OCI-LY7 (cell line): ENCODE measurements at regions not wholly inside any gene's neighbourhood (a gene's known extent, or its start where the extent isn't known, plus 50 kb on each side); places are given as distances from the start of the nearest gene placed in this dataset.
"Not testable (repeated sequence)": the region's sequence is repeated elsewhere in the genome, so short reads cannot be mapped to it uniquely, and the experiment has no call there.

Source experiments
- BruUV-seq: library from RNA; stranded (reverse); fragments of 400-500 nt; replicated peaks from 2 replicates; lab custom pipeline; 2021; lab: Mats Ljungman, UMichigan
- CTCF ChIA-PET: fragments of 300-600 bp; sonication (Branson Sonifier 250); formaldehyde crosslinking; loops from one replicate; lab custom pipeline; 2022; ENCODE audit warnings: antibody characterized with exemption; ENCODE audit not compliant: unreplicated experiment; lab: Charles Lee
- POLR2A ChIA-PET: fragments of 300-600 bp; sonication (Branson Sonifier 250); formaldehyde crosslinking; loops from one replicate; lab custom pipeline; 2022; ENCODE audit warnings: antibody characterized with exemption; lab: Charles Lee
- DNase-seq: peaks from one replicate; pipeline ENCODE4 v3.0.0-alpha.2; 2015; ENCODE audit warnings: low spot score
- H2AFZ ChIP-seq: fragments of 200-600 bp; sonication (generic), shearing (Covaris generic); 2 replicates; pipeline ENCODE4 v1.6.1; 2014; ENCODE audit warnings: mild to moderate bottlenecking, antibody characterized with exemption, low read length, moderate library complexity
- H3K27ac ChIP-seq: fragments of 200-600 bp; sonication (generic); 2 replicates; pipeline ENCODE4 v1.5.1; 2014; ENCODE audit warnings: mixed run types, low read depth, mild to moderate bottlenecking, moderate library complexity, low read length, inconsistent platforms; ENCODE audit not compliant: poor library complexity, severe bottlenecking
- H3K36me3 ChIP-seq: fragments of 200-600 bp; sonication (generic); 2 replicates; pipeline ENCODE4 v1.6.1; 2014; ENCODE audit warnings: mild to moderate bottlenecking, antibody characterized with exemption, low read length, moderate library complexity, mixed read lengths; ENCODE audit not compliant: insufficient read depth
- H3K4me1 ChIP-seq: fragments of 200-600 bp; sonication (generic); 2 replicates; pipeline ENCODE4 v1.5.1; 2014; ENCODE audit warnings: mild to moderate bottlenecking, low read length; ENCODE audit not compliant: insufficient read depth, poor library complexity, severe bottlenecking
- H3K4me2 ChIP-seq: fragments of 200-600 bp; sonication (generic); 2 replicates; pipeline ENCODE4 v1.6.1; 2014; ENCODE audit warnings: mild to moderate bottlenecking, low read length
- H3K4me3 ChIP-seq: fragments of 200-600 bp; sonication (generic); 2 replicates; pipeline ENCODE4 v1.5.1; 2014; ENCODE audit warnings: mild to moderate bottlenecking, low read depth, low read length; ENCODE audit not compliant: poor library complexity, severe bottlenecking
- H3K79me2 ChIP-seq: fragments of 200-600 bp; sonication (generic); 2 replicates; pipeline ENCODE4 v1.6.1; 2016; ENCODE audit warnings: low read depth, mild to moderate bottlenecking, low read length, moderate library complexity, mixed read lengths; ENCODE audit not compliant: insufficient read depth
- H3K9me2 ChIP-seq: fragments of 200-600 bp; sonication (generic); 2 replicates; pipeline ENCODE4 v1.6.1; 2016; ENCODE audit warnings: mild to moderate bottlenecking, low read length, mixed read lengths; ENCODE audit not compliant: insufficient read depth
- H3K9me3 ChIP-seq: fragments of 200-600 bp; sonication (generic); 2 replicates; pipeline ENCODE4 v1.6.1; 2014; ENCODE audit warnings: mild to moderate bottlenecking, mixed run types, low read length, mixed read lengths
- H4K20me1 ChIP-seq: fragments of 200-600 bp; sonication (generic); 2 replicates; pipeline ENCODE4 v1.6.1; 2014; ENCODE audit warnings: mild to moderate bottlenecking, antibody characterized with exemption, low read length, moderate library complexity, mixed read lengths; ENCODE audit not compliant: insufficient read depth
- intact Hi-C: fragments of 100-400 bp; cut with micrococcal nuclease; formaldehyde crosslinking; loops from one replicate; pipeline ENCODE4 v1.10.0; 2022; ENCODE audit not compliant: unreplicated experiment

DNA sequence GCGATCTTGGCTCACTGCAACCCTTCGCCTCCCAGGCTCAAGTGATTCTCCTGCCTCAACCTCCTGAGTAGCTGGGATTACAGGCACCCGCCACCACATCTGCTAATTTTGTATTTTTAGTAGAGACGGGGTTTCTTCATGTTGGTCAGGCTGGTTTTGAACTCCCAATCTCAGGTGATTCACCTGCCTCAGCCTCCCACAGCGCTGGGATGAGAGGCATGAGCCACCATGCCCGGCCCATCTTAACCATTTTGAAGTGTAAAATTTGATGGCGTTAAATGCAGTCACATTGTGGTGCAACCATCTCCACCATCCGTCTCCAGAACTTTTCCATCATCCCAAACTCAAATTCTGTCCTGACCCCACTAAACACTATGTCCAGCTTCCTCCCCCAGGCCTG lies 61.8 kb upstream of the METTL9 start:
- POLR2A ChIA-PET, H3K9me2 ChIP-seq, BruUV-seq, H3K4me2 ChIP-seq, DNase-seq, H3K36me3 ChIP-seq, H2AFZ ChIP-seq, H3K9me3 ChIP-seq, H4K20me1 ChIP-seq, CTCF ChIA-PET, H3K4me3 ChIP-seq, intact Hi-C loops, H3K79me2 ChIP-seq, H3K27ac ChIP-seq: not testable (repeated sequence)
- peaks cover 22% of the 10 kb centered on the region for H3K4me1 ChIP-seq

DNA sequence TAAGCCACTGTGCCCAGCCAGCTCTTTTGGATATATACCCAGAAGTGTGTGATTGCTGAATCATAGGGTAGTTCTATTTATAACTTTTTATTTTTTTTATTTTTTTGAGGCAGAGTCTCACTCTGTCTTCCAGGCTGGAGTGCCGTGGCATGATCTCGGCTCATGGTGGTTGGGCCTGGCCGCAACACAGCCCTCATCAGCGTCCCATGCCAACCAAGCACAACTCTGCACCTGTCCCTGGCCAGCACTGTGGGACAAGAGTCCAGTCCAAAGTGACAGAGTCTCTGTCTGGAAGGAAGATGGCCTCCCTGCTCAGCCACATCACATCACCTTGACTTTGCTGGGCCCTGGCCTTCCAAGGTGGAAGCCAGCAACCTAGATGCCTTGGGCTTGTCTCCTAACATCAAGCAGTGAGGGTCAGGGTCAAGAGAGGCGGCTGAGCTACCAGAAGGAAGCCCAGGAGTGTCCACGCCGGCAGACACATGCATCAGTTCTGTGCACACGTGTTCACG lies 60.2 kb upstream of the METTL9 start:
- H3K4me3 ChIP-seq, POLR2A ChIA-PET, H3K9me2 ChIP-seq, H3K27ac ChIP-seq, H3K36me3 ChIP-seq, intact Hi-C loops, BruUV-seq, CTCF ChIA-PET, H4K20me1 ChIP-seq, DNase-seq, H3K79me2 ChIP-seq, H3K4me2 ChIP-seq, H2AFZ ChIP-seq, H3K9me3 ChIP-seq: not testable (repeated sequence)
- H3K4me1 ChIP-seq = peaks cover 32% of the 10 kb centered on the region

DNA sequence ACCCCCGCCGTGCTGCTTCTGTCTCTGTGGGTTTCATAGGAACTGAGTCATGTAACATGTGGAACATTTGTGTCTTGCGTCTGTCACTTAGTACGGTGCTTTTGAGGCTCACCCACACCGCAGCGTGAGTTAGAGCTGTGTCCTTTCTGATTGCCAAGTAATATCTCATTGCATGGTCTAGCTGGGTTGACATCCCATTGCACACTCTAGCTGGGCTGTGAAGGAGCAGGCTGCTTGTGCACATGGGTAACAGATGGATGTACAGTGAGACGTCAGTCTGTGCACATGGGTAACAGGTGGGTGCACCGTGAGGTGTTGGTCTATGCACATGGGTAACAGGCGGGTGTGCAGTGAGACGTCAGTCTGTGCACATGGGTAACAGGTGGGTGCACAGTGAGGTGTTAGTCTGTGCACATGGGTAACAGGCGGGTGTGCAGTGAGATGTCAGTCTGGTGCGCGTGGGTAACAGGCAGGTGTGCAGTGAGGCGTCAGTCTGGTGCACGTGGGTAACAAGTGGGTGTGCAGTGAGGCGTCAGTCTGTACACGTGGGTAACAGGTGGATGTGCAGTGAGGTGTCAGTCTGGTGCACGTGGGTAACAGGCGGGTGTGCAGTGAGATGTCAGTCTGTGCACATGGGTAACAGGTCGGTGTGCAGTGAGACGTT lies 58.5 kb upstream of the METTL9 start:
- H3K9me3 ChIP-seq, CTCF ChIA-PET, H3K79me2 ChIP-seq, H3K9me2 ChIP-seq, BruUV-seq, H3K4me3 ChIP-seq, H3K36me3 ChIP-seq, H4K20me1 ChIP-seq, intact Hi-C loops, POLR2A ChIA-PET: not testable (repeated sequence)
- peak overlapping the region; percentile 35; the same call in 1 of the 2 replicates for H2AFZ ChIP-seq
- H3K4me2 ChIP-seq = peak overlapping the region; percentile 10; the same call in 1 of the 2 replicates
- H3K27ac ChIP-seq = peak overlapping the region; percentile 30
- peaks cover 32% of the 10 kb centered on the region for H3K4me1 ChIP-seq
- peak; percentile 78 for DNase-seq

DNA sequence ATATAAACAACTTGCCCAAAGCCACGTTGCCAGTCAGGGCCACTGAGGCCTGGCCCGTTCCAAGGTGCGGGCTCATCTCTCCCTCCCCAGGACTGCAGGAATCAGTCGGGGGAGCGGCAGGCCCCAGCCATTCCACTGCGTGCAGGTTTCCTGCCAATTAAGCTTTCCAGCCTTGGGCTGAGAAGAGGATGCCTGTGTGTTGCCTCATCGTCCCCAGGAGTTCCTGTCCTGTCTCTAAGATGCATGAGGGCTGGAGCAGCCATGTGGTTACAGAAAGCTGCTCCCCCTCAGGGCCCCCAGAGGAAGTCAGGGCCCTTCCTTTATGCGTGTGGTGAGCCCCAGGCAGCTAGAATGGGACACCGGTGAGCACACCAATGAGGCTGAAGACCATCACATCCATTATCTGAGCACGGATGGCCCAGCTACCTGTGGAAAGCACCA lies 57.7 kb upstream of the METTL9 start:
- H3K36me3 ChIP-seq, BruUV-seq, intact Hi-C loops, H3K79me2 ChIP-seq, H3K9me3 ChIP-seq, H4K20me1 ChIP-seq, POLR2A ChIA-PET, DNase-seq, CTCF ChIA-PET, H3K4me3 ChIP-seq, H3K9me2 ChIP-seq: not testable (repeated sequence)
- Histone ChIP-seq H2AFZ (peak overlapping the region; percentile 35; the same call in 1 of the 2 replicates), H3K4me2 (peak overlapping the region; percentile 10; the same call in 1 of the 2 replicates), H3K27ac (peak overlapping the region; percentile 30), H3K4me1 (peaks cover 32% of the 10 kb centered on the region)

DNA sequence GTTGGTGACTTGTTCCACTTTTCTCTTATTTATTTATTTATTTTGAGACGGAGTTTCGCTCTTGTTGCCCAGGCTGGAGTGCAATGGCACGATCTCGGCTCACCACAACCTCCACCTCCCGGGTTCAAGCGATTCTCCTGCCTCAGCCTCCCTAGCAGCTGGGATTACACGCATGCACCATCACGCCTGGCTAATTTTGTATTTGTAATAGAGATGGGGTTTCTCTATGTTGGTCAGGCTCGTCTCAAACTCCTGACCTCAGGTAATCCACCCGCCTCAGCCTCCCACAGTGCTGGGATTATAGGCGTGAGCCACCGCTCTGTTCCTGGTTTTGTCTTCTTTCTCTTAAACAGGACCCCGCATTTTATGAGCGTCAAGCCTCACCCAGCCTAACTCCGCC lies 57.3 kb upstream of the METTL9 start:
- DNase-seq, POLR2A ChIA-PET, H3K27ac ChIP-seq, H4K20me1 ChIP-seq, H3K79me2 ChIP-seq, H3K9me2 ChIP-seq, H3K9me3 ChIP-seq, CTCF ChIA-PET, intact Hi-C loops, H3K36me3 ChIP-seq, BruUV-seq, H3K4me3 ChIP-seq: not testable (repeated sequence)
- Histone ChIP-seq H2AFZ (peak overlapping the region; percentile 35; the same call in 1 of the 2 replicates), H3K4me1 (peaks cover 32% of the 10 kb centered on the region), H3K4me2 (0 out of 2 replicates have a peak overlapping the region, but pooled peaks have one; percentile 10)

DNA sequence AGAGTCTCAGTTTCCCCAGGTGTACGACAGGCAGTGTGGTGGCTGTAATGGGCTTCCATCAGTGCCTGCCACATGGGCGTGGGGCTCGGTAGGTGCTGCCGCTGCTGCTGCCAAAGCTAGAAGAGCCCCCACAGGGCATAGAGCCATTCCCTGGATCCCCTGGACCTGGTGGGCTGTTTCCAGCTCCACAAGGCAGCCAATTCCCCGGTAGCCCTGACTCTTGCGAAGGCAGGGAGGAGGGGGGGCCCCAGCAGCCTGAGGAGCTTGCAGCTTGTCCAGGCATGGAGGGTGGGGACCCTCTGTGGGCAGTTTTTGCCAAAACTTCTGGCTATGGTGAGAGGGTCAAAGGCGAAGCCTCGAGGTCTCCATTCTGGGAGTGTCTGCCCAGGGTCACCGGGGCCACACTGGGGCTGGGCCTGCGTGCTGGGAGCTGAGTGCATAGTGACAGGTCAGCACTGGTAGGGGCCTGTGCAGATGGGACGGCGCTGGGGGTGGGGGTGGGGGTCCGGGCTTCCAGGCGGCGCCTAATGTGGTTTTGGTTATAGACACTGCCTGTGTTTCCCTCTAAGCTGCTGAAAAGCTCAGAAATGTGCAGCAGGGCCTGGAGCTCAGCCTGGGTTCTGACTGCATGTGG lies 56.8 kb upstream of the METTL9 start:
- H3K4me1 ChIP-seq = peaks cover 32% of the 10 kb centered on the region
- H3K79me2 ChIP-seq, H3K27ac ChIP-seq, H3K9me2 ChIP-seq, H3K4me3 ChIP-seq, H4K20me1 ChIP-seq, BruUV-seq, H3K9me3 ChIP-seq, DNase-seq, intact Hi-C loops, H3K36me3 ChIP-seq, CTCF ChIA-PET, POLR2A ChIA-PET: not testable (repeated sequence)
- H2AFZ ChIP-seq = peak overlapping the region; percentile 35; the same call in 1 of the 2 replicates
- peak overlapping the region; percentile 2; the same call in 1 of the 2 replicates for H3K4me2 ChIP-seq
